ENCODE measurements at regions not wholly inside any gene's neighbourhood (a gene's known extent, or its start where the extent isn't known, plus 50 kb on each side); places are given as distances from the start of the nearest gene placed in this dataset.

GRCh38 chr1:83631851-83632250 is 367.1 kb downstream of the TTLL7 start:
- H3K4me3 ChIP-seq (ENCODE audit: low read length): no peak overlapping the region
- no peak for DNase-seq (ENCODE audit: low read depth)
- no peak for TF ChIP-seq CTCF (conservative IDR thresholded peaks at IDR 0.05; ENCODE audit: low read length)

GRCh38 chr1:83627045-83627444 is 371.9 kb downstream of the TTLL7 start:
- TF ChIP-seq CTCF (conservative IDR thresholded peaks at IDR 0.05; ENCODE audit: low read length): no peak
- no peak for DNase-seq (ENCODE audit: low read depth)
- H3K4me3 ChIP-seq (ENCODE audit: low read length): no peak overlapping the region

- DNase-seq (ENCODE audit: low read depth): no peak
- no peak overlapping the region for H3K4me3 ChIP-seq (ENCODE audit: low read length)
- no peak for TF ChIP-seq CTCF (conservative IDR thresholded peaks at IDR 0.05; ENCODE audit: low read length)
Observed at GRCh38 chr1:83626603-83627002, 372.3 kb downstream of the TTLL7 start.

- TF ChIP-seq CTCF (conservative IDR thresholded peaks at IDR 0.05; ENCODE audit: low read length): no peak
- no peak overlapping the region for H3K4me3 ChIP-seq (ENCODE audit: low read length)
- no peak for DNase-seq (ENCODE audit: low read depth)
Observed at GRCh38 chr1:83625646-83626045, 373.3 kb downstream of the TTLL7 start.

- DNase-seq (ENCODE audit: low read depth): no peak
- no peak for TF ChIP-seq CTCF (conservative IDR thresholded peaks at IDR 0.05; ENCODE audit: low read length)
- H3K4me3 ChIP-seq (ENCODE audit: low read length): no peak overlapping the region
Observed at GRCh38 chr1:83620016-83620415, 378.9 kb downstream of the TTLL7 start.

GRCh38 chr1:83619170-83619896 is 379.6 kb downstream of the TTLL7 start:
- no peak for TF ChIP-seq CTCF (conservative IDR thresholded peaks at IDR 0.05; ENCODE audit: low read length)
- no peak for DNase-seq (ENCODE audit: low read depth)
- no peak overlapping the region for H3K4me3 ChIP-seq (ENCODE audit: low read length)

GRCh38 chr1:83617883-83618282 is 381.0 kb downstream of the TTLL7 start:
- no peak overlapping the region for H3K4me3 ChIP-seq (ENCODE audit: low read length)
- no peak for TF ChIP-seq CTCF (conservative IDR thresholded peaks at IDR 0.05; ENCODE audit: low read length)
- no peak for DNase-seq (ENCODE audit: low read depth)
